ENCODE measurements at regions not wholly inside any gene's neighbourhood (a gene's known extent, or its start where the extent isn't known, plus 50 kb on each side); places are given as distances from the start of the nearest gene placed in this dataset.

- Histone ChIP-seq H3K27me3 (ENCODE audit: control insufficient read depth, insufficient read depth, low read length) (no peaks in the 10 kb centered on the region), H3K9me3 (ENCODE audit: control insufficient read depth in 2 of 3, insufficient read depth in 1 of 3, low read length in 3 of 3) (no peaks in the 10 kb centered on the region), H3K9ac (ENCODE audit: low read length in 3 of 3) (no peak overlapping the region), H3K4me3 (ENCODE audit: low read length in 3 of 3) (no peak overlapping the region), H3K27ac (ENCODE audit: low read depth in 2 of 2, low read length in 2 of 2) (no peak overlapping the region), H3K36me3 (ENCODE audit: control insufficient read depth in 2 of 3, insufficient read depth in 3 of 3, low read length in 3 of 3) (no peaks in the 10 kb centered on the region), H3K4me1 (ENCODE audit: control insufficient read depth in 2 of 3, insufficient read depth in 2 of 3, low read depth in 1 of 3, low read length in 3 of 3) (no peaks in the 10 kb centered on the region)
- FAIRE-seq: no peak
- DNase-seq: no peak
- intact Hi-C loops (cut with DNase I): no loop called here
- TF ChIP-seq CTCF (IDR thresholded peaks at IDR 0.05; ENCODE audit: borderline replicate concordance, extremely low read depth, insufficient read depth): no peak
Observed at GRCh38 chr12:84308211-84308610, 604.4 kb downstream of the SLC6A15 start.

GRCh38 chr12:84305144-84305543 is 607.5 kb downstream of the SLC6A15 start:
- DNase-seq: no peak
- H3K27me3 ChIP-seq (ENCODE audit: control insufficient read depth, insufficient read depth, low read length): no peaks in the 10 kb centered on the region
- no peak overlapping the region for H3K27ac ChIP-seq (ENCODE audit: low read depth in 2 of 2, low read length in 2 of 2)
- H3K4me3 ChIP-seq (ENCODE audit: low read length in 3 of 3): no peak overlapping the region
- TF ChIP-seq CTCF (IDR thresholded peaks at IDR 0.05; ENCODE audit: borderline replicate concordance, extremely low read depth, insufficient read depth): no peak
- no peaks in the 10 kb centered on the region for H3K9me3 ChIP-seq (ENCODE audit: control insufficient read depth in 2 of 3, insufficient read depth in 1 of 3, low read length in 3 of 3)
- FAIRE-seq: no peak
- intact Hi-C loops (cut with DNase I): no loop called here
- H3K9ac ChIP-seq (ENCODE audit: low read length in 3 of 3): no peak overlapping the region
- no peaks in the 10 kb centered on the region for H3K36me3 ChIP-seq (ENCODE audit: control insufficient read depth in 2 of 3, insufficient read depth in 3 of 3, low read length in 3 of 3)
- no peaks in the 10 kb centered on the region for H3K4me1 ChIP-seq (ENCODE audit: control insufficient read depth in 2 of 3, insufficient read depth in 2 of 3, low read depth in 1 of 3, low read length in 3 of 3)

- intact Hi-C loops (cut with DNase I): no loop called here
- Histone ChIP-seq H3K9ac (ENCODE audit: low read length in 3 of 3) (no peak overlapping the region), H3K9me3 (ENCODE audit: control insufficient read depth in 2 of 3, insufficient read depth in 1 of 3, low read length in 3 of 3) (no peaks in the 10 kb centered on the region), H3K36me3 (ENCODE audit: control insufficient read depth in 2 of 3, insufficient read depth in 3 of 3, low read length in 3 of 3) (no peaks in the 10 kb centered on the region), H3K27me3 (ENCODE audit: control insufficient read depth, insufficient read depth, low read length) (no peaks in the 10 kb centered on the region), H3K27ac (ENCODE audit: low read depth in 2 of 2, low read length in 2 of 2) (no peak overlapping the region), H3K4me1 (ENCODE audit: control insufficient read depth in 2 of 3, insufficient read depth in 2 of 3, low read depth in 1 of 3, low read length in 3 of 3) (no peaks in the 10 kb centered on the region), H3K4me3 (ENCODE audit: low read length in 3 of 3) (no peak overlapping the region)
- peak in 2 of 5 donors; percentile 34 to 77 for DNase-seq
- no peak for TF ChIP-seq CTCF (IDR thresholded peaks at IDR 0.05; ENCODE audit: borderline replicate concordance, extremely low read depth, insufficient read depth)
- FAIRE-seq: no peak
Observed at GRCh38 chr12:84294246-84294645, 618.4 kb downstream of the SLC6A15 start.

GRCh38 chr12:84290168-84290567 is 622.4 kb downstream of the SLC6A15 start:
- TF ChIP-seq CTCF (IDR thresholded peaks at IDR 0.05; ENCODE audit: borderline replicate concordance, extremely low read depth, insufficient read depth): no peak
- H3K4me1 ChIP-seq (ENCODE audit: control insufficient read depth in 2 of 3, insufficient read depth in 2 of 3, low read depth in 1 of 3, low read length in 3 of 3): no peaks in the 10 kb centered on the region
- no peak for DNase-seq
- H3K9me3 ChIP-seq (ENCODE audit: control insufficient read depth in 2 of 3, insufficient read depth in 1 of 3, low read length in 3 of 3): no peaks in the 10 kb centered on the region
- intact Hi-C loops (cut with DNase I): no loop called here
- no peak overlapping the region for H3K27ac ChIP-seq (ENCODE audit: low read depth in 2 of 2, low read length in 2 of 2)
- no peaks in the 10 kb centered on the region for H3K27me3 ChIP-seq (ENCODE audit: control insufficient read depth, insufficient read depth, low read length)
- no peaks in the 10 kb centered on the region for H3K36me3 ChIP-seq (ENCODE audit: control insufficient read depth in 2 of 3, insufficient read depth in 3 of 3, low read length in 3 of 3)
- FAIRE-seq: no peak
- H3K4me3 ChIP-seq (ENCODE audit: low read length in 3 of 3): no peak overlapping the region
- no peak overlapping the region for H3K9ac ChIP-seq (ENCODE audit: low read length in 3 of 3)
